ENCODE measurements at regions not wholly inside any gene's neighbourhood (a gene's known extent, or its start where the extent isn't known, plus 50 kb on each side); places are given as distances from the start of the nearest gene placed in this dataset.

GRCh38 chr1:95369985-95370690 lies 136.1 kb downstream of the RWDD3 start:
- Histone ChIP-seq H3K4me3 (no peak overlapping the region), H3K27ac (no peak overlapping the region)

DNA sequence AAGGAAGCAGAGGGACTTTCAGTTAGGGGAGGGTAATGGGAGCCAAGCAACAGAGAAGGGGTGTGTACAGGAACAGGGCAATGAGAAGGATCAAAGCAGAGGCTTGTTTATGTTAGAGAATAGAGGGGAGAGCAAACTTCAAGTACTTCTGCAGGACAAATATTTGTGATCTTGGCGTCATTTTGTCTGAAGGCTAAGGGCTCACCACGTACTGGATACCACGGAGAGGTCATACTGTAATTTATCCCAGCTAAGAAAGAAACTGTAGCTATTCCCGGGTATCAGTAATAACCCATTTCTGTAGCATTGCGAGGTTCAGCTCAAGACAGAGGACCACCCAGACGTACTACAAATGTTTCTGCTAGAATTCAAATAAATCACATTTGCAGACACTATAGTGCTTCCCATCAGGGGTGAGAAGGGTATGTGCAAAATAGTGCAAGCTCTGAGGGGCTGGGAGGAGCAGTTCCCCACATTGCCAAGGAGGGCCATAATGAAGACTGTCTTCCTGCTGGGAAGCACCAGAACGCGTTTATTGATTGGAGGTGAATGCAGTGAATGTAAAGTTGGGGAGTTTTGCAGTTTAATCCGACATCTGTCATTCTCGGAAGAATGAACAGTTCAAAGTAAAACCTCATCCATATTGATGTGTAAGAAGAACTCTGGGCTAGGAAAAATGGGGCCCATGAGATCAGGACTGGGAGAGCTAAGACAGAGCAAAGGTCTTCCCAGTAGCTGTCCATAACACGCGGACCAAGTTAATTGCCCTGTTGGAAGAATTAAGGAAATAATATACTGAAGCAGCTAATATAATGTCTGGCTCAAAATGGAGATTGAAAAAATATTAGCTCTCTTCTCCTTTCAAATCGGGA lies 136.9 kb downstream of the RWDD3 start:
- Histone ChIP-seq H3K4me3 (no peak overlapping the region), H3K27ac (no peak overlapping the region)

- H3K27ac ChIP-seq = no peak overlapping the region
- no peak overlapping the region for H3K4me3 ChIP-seq
Observed at GRCh38 chr1:95371666-95372282, 137.8 kb downstream of the RWDD3 start.

DNA sequence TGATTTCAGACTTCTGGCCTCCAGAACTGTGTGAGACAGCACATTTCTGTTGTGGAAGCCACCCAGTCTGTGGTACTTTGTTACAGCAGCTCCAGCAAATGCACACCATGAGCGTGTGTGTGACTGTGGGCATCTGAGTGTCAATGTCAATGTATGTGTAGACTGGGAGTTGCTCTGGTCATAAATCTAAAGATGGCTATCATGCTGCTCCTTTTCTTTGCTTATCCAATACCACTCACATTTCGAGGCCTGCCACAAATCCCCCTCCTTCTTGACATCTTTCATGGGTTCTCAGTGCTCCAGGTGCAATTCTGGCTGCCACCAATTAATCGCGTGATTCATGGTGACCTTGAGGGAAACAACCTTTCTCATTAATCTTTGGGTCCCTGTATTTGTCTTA lies 141.2 kb downstream of the RWDD3 start:
- Histone ChIP-seq H3K27ac (no peak overlapping the region), H3K4me3 (no peak overlapping the region)

GRCh38 chr1:95380909-95381308 lies 146.9 kb downstream of the RWDD3 start:
- H3K27ac ChIP-seq = no peak overlapping the region
- no peak overlapping the region for H3K4me3 ChIP-seq

DNA sequence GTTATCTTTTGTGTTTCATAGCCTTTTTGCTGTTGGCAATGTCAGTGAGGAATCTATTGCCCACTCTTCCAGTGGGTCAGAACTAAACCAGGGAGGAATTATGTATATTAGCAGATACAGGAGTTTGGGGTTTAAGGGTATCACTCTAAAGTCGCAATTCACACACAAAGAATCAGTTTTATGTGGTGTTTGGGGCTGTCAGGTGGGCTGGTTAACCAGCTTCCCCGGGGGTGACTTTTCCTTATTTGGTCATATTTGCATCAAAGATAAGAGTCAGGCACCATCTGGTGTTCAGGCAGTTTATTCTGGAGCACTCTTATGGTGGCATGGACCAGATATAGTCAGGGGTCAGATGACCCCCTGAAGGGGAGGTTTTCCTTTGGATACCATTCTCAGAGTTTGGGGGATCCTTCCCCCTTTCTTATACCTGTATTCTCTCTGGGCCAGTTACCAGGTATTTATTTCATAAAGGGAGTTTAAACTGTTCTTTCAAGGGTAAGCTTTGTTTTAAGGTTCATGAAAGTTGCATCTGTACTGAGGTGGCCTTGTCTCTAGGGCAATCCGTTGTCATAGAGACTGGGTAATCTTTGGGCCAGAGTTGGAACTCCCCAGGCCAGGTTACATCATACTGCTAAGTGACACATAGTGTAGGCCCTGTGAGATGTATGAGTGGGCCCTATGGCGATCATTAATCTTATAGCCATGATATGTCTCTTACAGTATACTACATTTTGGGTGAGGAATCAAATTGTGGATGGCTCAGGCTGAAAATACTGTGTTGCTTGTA lies 148.2 kb downstream of the RWDD3 start:
- Histone ChIP-seq H3K27ac (no peak overlapping the region), H3K4me3 (no peak overlapping the region)

- Histone ChIP-seq H3K4me3 (no peak overlapping the region), H3K27ac (no peak overlapping the region)
Observed at GRCh38 chr1:95383111-95383510, 149.1 kb downstream of the RWDD3 start.

GRCh38 chr1:95384567-95384966 lies 150.6 kb downstream of the RWDD3 start:
- Histone ChIP-seq H3K27ac (no peak overlapping the region), H3K4me3 (no peak overlapping the region)

DNA sequence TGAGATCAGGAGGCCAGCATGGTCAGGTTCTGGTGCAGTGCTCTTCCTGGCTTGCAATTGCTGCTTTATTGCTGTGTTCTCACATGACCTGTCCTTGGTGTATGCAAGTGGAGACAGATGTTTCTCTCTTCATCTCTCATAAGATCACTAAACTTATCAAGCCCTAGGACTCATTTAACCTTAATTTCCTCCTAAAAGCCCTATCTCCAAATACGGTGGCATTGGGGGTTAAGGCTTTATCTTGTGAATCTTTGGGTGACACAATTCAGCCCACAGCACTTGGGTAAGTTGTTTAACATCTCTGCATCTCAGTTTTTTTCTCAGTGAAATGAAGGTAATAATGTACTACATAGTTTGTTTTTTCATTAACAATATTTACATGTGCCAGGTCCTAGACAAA lies 152.4 kb downstream of the RWDD3 start:
- no peak overlapping the region for H3K4me3 ChIP-seq

DNA sequence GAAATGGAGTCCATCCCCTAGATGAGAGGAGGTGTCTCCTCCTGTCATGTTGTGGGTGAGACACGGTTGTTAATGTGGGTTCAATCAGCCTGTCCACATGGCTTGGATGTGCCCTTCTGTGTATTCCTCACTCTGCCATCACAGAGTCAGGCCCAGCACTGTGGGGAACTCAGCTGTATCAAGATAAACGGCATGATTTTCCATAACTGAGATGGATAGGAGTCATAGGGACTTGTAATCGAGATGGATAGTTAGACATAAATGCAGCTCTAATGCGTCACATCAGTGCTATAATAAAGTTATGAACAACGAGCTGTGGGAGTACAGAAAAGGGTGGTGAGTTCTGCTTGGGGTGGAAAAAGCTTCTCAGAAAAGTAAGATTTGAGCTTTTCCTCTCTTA lies 152.9 kb downstream of the RWDD3 start:
- Histone ChIP-seq H3K27ac (no peak overlapping the region), H3K4me3 (no peak overlapping the region)

More for the DNA sequence above, 152.4 kb downstream of the RWDD3 start:
- H3K27ac ChIP-seq = no peak overlapping the region

GRCh38 chr1:95388031-95388430 lies 154.0 kb downstream of the RWDD3 start:
- Histone ChIP-seq H3K4me3 (no peak overlapping the region), H3K27ac (no peak overlapping the region)

DNA sequence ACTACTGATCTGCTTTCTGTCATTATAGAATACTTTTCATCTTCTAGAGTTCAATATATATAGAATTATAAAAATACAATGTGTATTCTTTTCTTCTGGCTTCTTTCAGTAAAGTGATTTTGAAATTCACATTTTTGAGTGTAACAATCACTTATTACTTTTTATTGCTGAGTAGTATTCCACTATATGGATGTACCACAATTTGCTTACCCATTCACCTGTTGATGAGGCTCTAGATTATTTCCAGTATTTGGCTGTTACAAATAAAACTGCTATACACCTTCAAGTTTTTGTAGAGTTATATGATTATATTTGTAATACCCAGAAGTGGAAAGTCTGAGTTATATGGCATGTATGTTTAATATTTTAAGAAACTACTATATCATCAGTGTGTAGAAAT lies 159.4 kb downstream of the RWDD3 start:
- Histone ChIP-seq H3K27ac (no peak overlapping the region), H3K4me3 (no peak overlapping the region)

DNA sequence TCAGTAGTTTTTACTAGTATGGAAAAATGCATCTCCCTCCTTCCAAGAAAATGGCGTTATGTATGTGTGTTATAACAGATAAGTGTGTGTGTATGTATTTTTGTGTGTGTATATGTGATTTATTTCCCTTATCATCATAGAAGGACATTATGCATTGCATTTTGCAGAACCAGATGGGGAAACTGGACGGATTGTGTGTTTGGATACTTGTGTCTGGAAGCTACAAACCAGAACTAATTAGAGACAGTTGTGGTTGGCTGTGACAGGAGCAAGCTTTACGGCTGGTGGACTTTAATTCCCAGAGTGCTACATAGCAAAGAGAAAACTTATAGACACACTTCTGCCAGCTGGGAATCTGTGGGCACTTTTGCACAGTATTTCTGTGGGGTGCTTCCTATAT lies 162.5 kb downstream of the RWDD3 start:
- Histone ChIP-seq H3K4me3 (no peak overlapping the region), H3K27ac (no peak overlapping the region)

- Histone ChIP-seq H3K4me3 (no peak overlapping the region), H3K27ac (no peak overlapping the region)
Observed at GRCh38 chr1:95402780-95403179, 168.8 kb downstream of the RWDD3 start.

GRCh38 chr1:95406279-95406678 lies 172.3 kb downstream of the RWDD3 start:
- Histone ChIP-seq H3K27ac (peak overlapping the region in 1 of 21 experiments; percentile 21), H3K4me3 (no peak overlapping the region)

DNA sequence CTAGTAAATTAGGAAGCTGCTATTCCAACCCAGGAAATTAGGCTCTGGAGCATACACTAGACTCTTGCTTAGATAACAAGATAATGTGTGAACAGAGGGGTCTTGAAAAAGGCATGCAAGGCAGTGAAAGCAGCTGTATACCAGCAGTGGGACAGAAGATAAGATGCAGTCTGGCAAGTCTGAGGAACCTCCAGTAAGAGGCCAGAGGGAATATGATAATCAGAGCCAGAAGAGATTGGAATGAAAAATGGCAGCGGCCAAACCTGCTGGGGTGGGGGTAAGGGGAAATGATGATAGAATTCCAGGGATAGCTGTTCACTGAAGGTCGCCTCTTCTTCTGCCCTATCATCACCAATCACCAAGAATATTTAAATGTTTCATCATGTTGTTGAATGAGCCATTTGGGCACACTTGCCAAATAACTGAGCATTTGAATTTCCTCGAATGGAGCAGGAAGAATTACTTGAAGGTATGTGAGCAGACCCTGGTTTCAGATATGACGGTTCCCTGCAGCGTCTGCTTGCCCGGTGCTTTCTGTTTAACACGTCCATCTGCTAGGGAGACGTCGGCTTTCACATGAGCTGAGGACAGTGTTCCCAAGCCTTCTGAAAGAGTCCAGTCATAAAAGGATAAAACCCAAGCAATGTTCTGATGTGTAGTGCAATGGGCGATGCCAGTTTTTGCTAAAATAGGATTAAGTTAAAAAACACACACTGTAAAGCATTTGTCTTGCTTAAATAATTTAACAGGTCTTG lies 173.3 kb downstream of the RWDD3 start:
- peak overlapping the region in 1 of 21 experiments; percentile 9 for H3K27ac ChIP-seq
- no peak overlapping the region for H3K4me3 ChIP-seq

DNA sequence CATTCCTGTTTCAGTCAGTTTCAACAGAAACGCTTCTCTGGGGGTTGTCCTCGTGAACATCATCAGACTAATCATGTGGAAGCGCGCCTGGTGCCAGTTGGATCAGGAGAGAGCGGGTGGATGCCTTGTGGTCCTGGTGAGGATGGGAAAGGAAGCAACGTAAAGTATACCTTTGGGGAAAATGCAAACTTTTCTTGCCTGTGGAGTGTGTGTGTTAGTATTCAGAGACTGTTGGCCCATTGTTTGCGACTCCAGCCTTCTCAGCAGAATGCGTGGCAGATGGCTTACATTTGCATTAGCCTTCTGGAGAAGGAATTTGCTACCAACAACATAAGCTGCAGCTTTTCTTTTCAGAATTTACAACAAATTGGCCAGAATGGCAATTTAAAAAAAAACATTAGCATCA lies 173.9 kb downstream of the RWDD3 start:
- H3K27ac ChIP-seq = no peak overlapping the region
- H3K4me3 ChIP-seq = no peak overlapping the region

DNA sequence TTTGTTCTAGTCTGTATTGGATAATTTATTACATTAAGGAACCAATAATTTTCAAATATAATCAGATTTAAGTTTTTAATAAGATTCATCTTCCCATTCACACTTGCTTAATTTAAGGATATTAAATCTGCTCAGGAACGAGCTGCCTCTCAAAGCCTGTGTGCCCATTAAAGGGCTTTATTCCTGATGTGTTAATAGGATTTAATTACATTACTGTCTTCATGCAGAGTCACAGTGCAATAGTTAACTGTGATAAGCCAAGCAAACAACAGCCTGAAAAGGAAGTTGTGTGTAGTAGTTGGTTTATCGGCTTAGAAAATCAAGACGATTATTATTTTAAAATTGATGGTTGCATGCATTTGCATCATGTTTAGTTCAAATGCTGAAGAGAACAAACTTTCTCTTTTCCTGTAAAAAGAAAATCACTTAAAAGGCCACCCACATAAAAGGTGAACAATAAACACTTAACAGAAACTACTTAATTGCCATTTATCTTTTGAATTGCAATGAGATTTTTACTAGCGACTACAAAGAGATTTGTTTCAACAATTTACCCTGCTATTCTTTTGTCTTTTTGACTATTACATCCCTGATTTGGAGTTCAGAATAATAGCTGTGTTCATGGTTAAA lies 174.6 kb downstream of the RWDD3 start:
- Histone ChIP-seq H3K4me3 (no peak overlapping the region), H3K27ac (no peak overlapping the region)

DNA sequence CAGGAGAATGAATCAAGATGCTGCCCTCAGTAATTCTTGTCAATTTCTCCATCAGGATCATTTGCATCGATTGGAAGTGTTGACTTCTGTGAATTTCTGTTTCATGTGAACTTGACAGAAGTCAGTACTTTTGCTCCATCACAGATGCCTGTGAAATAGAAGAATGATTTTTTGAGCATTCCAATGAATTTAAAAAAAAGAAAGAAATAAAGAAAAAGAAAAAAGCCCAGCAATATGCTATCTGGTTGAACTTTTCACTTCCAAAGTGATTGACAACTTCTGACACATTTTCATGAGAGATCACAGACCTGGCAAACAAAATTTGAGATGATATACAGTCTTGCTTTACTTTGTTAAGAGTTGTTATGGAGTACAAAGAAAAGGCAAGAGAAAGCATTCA lies 175.3 kb downstream of the RWDD3 start:
- no peak overlapping the region for H3K27ac ChIP-seq
- H3K4me3 ChIP-seq = no peak overlapping the region

Data from skin epidermis (tissue), 12 donors.